GM19328 (cell line): ENCODE measurements at regions not wholly inside any gene's neighbourhood (a gene's known extent, or its start where the extent isn't known, plus 50 kb on each side); places are given as distances from the start of the nearest gene placed in this dataset.

Experiments used
- ATAC-seq: cut with Tn5 transposase; IDR thresholded peaks from one replicate; pipeline ENCODE4 v1.9.1; 2021; ENCODE audit warnings: mild to moderate bottlenecking, moderate library complexity; ENCODE audit not compliant: unreplicated experiment

DNA sequence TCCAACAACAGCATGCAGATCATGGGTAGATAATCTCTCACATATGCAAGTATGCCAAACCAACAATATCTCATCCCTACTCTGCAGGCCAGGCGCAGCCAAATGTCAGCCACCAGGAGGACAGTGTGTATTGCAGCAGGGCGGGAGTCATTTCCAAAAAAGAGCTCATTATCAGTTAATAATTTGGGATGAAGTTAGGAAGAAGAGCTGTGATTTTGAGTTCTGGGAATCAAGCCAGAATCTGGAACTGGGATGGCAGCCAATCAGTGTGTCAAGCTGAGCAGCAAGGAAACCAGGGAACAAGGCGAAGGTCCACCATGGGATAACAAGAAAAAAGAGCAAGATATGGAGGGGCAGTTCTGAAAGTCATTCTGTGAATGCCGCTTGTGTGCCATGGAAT lies 88.2 kb upstream of the CAMK2D start:
- ATAC-seq, result no peak

DNA sequence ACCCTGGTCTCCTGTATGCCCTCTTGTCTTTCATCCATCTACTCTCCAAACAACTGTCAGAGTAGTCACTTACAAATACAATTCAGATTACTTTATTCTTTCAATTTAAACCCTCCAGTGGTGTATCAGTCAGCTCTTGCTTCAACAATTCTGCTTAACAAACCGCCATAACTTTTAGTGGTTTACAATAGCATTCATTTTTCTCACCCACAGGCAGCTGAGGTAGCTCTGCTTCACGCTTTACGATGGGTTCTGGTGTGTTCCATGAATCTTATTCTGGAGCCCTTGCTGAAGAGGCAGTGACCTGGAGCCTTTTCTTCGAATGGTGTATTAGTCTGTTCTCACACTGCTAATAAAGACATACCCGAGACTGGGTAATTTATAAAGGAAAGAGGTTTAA lies 86.2 kb upstream of the CAMK2D start:
- no peak for ATAC-seq

DNA sequence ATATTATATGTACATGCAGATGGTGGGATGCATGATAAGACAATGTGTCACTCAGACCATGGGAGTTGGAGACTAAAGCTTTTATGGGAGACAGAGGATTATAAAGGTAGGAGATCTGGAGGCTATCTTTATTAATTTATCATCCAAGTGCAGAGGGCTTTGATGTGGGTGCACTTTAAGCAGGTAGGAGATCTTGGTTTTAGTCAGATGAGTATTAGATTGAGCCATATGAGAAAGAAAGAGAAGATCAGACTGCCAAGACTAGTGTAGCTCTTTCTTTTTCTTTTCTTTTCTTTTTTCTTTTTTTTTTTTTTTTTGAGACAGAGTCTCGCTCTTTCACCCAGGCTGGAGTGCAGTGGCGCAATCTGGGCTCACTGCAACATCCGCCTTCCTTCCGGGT lies 84.9 kb upstream of the CAMK2D start:
- ATAC-seq, result no peak

DNA sequence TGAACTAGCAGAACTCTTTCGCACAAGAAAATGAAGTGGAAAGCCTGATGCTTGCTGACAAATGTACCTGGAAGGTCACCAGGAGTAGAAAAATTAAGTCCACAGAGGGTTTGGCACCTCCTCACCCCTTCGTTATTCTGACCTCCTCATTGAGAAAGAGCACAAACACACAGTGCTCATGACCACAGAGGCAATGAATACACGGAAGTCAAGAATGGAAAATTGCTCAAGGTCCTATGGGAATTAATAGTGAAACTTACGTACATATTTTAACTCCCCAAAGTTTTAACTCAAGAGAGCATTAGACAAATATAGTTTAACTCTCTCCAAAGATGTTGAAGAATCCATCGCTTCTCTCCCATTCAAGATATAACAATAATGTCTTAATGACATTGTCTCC lies 83.6 kb upstream of the CAMK2D start:
- no peak for ATAC-seq

DNA sequence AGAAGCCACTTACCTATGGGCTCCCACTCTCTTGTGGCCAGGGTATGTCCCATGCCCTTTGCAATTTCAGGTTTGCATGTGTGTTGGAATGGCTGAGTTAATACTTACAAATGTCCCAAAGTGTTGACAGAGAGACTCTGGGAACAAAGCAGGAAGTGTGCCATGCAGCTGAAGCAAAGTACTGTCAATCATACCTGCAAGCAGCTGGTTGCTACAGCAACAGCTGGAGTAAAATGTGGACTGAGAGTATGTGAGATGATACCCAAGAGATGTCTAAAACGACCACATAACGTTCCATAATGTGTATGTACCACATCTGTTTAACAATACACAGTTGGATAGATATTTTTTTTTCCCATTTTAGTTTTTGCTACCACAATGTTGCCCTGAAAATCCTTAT lies 82.8 kb upstream of the CAMK2D start:
- no peak for ATAC-seq

DNA sequence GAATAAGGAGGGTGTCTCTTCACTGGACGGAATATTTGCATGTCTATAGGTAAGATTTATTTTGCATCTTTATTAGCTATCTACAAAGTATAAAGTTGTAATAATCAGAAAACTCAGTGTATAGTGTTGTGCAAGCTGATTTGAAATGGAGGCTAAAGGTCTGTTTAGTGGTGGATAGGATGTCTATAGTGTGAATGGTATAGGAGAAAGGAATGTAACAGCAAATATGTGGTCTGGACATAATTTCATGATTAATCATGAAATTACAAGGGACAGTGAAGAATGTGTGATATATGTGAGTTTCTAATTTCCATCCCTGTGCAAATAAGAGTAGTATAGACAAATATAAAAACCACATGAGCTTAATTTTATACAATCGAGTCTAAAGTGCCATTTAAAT lies 79.3 kb upstream of the CAMK2D start:
- ATAC-seq, result no peak

DNA sequence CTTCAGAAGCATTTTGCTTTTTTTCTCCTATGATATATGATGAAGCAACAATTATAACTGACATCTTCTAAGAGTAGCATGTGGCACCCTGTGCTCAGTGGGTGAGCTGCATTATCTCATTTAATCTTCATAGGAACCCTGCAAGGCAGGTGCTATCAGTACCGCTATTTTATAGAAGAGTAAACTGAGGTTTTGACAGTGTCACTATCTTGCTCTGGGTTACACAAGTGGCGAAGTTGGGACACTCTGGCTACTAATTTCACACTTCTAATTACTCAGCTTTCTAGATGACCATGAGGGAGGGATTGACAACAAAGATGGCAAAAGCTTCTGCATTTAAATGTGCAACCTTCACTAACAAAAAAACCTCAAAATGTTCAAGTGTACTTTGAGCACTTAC lies 76.9 kb upstream of the CAMK2D start:
- ATAC-seq, result no peak

DNA sequence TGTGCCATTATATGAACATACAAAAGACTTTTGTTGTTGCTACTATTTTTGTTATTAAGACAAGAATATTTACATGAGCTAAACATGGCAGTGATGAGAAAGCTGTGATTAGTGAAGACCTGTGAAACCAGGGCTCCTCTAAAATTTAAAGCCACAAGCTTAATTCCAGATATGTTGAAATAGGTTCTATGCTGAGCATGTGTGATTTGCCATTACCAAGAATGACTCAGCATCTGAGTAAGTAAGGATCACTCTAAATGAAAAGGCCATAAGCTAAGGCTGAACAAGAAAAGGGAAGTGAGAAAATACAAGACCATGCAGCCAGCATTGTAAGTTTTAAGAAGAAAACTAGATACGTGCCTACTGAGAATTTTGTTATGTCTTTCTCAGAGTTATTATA lies 75.9 kb upstream of the CAMK2D start:
- ATAC-seq, result peak; percentile 99

DNA sequence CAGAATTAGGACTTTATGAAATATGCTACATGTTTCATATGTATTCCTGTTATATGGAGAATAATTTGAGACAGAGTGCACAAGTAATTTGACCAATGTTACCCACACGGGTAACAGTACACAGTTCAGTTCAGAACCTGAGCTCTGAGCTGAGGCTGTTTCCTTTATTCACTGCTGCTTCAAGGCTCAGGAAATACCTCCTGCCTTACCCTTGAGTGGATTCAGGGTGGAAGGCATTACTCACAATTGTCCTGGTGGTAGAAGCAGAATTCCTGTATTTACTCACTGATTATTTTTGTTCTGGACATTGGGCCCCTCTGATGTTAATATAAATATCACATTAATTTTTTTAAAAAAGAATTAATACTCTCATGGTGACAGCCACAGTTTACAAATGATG lies 73.5 kb upstream of the CAMK2D start:
- ATAC-seq, result no peak

DNA sequence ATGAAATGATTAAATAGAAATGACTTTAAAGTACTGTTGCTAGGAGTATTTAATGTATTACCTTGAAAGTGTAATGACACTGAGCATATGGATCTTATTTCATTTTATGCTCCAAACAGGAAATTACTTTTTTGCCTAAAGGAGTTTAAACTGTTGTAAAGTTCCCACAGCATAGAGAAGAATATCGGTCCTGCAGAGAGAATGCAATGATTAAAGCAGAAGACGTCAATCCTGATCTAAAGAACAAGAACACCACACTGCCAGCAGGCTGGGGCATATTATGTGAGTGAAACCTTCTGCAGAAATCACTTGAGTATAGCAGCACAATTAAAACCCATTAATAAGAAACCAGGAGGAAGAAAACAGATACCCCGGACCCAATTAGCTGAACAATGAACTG lies 72.8 kb upstream of the CAMK2D start:
- ATAC-seq, result no peak

DNA sequence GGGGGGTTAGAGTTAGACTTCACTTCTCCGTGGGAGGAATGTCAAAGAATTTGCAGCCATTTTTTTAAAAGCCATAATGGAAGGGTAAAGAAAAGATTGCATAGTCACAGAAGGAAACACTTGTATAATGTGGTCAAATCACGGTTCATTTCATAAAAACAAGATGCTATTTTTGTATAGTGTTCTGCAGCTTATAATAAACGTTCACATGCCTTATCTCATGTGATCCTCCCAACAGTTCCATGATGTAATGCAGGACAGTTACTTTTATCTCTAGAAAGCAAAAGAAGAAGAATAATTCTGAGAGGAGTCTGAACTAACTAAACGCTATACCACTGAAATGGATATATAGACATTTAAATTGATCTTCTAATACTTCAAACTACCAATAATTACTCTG lies 71.3 kb upstream of the CAMK2D start:
- no peak for ATAC-seq

DNA sequence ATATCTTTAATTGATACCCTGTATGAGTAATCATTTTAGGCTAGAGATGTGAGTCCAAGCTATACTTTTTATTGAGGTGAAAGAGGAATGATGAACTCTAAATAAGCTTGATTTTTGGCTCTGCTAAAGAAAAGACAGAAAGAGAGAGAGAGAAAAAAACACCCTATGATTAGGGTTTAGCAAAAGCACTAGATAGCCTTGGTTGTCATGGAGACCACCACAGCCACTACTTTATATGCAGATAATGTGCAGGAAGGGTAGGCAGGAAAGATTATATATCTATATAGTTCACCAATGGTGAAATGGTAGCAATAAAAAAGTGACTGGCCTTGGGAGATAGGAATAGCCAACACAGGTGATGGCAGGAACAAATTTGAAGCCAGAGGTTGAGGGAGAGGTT lies 69.9 kb upstream of the CAMK2D start:
- no peak for ATAC-seq

DNA sequence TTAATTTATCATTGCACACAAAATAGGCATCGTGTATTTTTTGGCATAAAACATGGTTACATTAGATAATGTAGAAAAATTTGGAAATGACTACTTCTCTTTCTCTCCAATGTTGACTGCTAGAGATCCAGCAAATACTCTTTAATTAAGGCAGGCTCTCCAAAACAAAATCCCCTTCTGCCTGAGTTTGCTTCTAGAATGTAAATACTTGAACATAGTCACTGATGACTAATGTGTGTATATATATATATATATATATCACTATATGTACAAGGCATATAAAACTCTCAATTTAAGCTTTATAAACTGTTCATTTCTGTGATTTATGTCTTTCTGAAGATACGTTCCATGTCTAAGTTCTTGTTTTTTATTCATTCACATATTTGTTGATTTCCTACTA lies 67.2 kb upstream of the CAMK2D start:
- ATAC-seq, result no peak

DNA sequence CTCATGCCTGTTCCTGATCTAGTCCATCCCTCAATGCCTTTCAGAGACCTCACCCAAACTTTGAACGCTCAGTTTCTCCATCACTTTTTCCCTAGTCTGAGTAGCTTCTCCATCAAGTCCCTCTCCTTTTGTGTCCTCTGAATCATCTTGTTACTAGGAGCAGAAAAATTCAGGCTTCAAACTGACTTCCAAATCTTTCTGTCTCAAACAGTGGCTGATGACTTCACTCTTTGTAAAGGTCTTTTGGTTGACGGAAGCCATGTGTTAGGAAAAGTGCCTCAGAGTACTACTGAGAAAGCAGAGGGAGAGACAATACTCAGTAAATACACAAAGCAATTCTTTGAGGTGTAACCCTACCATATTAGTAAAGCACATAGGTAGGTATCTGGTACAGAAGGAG lies 65.7 kb upstream of the CAMK2D start:
- no peak for ATAC-seq

DNA sequence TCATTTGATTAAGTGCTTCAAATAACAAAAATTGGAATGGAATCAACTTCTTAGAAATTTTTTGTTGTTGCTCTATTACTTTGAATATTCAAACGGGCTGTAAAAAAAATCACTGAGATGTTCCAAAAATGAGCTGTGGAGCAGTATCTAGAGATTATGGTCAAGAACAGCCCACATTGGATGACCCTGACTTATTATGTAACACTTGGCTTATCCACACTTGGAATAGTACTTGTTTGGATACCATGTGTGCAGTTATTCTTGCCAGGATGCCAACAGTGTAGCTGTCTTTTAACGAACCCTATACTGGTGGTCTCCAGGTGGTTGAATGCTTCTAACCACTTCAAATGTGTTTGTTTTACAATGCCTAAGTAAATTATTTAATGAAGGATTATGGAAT lies 64.9 kb upstream of the CAMK2D start:
- ATAC-seq, result no peak

DNA sequence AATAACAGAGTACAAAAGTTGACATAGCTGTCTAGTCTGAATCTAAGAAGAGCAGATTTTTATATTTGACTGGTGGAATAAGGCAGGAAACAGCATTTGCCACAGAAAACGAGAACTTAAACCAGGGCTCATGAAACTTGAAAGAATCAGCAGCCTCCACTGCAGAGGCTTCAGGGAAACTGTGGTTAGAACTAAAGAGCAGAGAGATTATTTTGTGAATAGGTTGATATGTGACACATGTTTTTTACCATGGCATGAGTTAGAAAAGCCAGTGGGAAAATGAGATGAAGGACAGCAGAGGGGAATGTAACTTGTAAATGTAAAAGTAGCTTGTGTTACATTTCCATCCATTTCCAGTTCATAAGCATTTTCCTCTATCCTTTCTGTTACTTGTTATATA lies 63.7 kb upstream of the CAMK2D start:
- ATAC-seq, result peak; percentile 61

DNA sequence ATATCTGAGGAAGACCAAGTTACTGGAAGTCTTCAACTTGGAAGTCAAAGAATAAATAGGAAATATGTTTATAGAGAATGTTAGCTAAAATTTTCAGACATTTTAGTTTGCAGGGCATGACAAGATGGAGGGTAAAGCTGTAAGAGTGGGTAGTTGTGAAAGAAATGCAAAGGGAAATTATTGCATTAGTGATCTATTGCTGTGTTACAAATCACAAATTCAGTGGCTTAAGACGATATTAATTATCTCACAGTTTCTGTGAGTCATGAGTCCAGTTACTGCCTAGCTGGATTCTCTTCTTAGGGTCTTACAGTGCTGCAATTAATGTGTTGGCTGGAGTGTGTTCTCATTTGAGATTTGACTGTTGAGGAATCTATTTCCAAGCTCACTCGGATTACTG lies 62.9 kb upstream of the CAMK2D start:
- ATAC-seq, result no peak

DNA sequence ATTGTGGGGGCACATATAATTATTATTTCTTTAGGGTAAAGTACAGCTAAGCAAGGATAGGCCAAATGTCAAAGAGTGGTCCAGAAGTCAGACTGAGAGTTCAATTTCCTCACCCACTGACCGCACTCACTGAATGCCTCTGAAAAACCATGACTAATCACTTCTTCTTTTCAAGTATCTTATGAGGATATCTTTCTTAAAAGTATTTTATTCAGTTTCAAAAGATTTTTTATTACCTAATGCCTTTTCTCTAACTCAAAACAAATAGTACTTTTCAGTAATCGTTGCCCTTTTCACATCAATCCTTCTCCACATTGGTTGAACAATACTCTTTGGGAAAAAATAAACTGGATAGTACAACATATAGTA lies 61.7 kb upstream of the CAMK2D start:
- ATAC-seq, result peak; percentile 70

DNA sequence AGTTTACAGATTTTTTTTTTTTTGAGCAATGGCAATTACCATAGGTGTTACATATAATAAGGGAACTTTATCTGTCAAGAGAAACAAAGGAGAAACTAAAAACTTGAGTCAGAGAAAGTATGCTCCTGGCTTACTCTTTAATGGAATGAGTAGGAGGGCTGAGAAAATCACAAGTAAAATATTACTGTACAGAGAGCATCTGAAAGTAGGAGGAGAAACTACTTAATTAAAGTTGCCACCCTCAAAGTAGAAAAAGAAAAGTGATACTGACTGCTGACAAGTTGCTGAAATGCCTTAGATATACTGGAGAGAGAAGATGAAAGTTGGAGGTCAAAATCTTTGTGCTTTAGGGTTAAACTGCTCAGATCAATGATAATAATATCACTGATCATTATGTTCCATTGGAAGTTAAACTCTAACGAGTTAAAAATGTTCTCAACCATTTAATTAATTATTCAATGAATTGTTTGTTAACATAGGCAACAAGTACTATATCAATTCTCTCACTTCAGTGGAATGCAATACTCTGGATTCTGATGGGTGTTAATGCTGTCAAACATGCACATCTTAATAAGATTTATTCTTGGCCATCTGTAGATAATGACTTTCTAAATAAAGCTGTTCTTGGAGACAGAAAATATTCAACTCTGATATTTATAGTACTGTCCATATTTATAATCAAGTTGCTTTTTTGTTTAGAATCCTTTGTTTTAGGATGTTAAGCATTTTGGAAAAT lies 61.2 kb upstream of the CAMK2D start:
- ATAC-seq, result peak; percentile 66

DNA sequence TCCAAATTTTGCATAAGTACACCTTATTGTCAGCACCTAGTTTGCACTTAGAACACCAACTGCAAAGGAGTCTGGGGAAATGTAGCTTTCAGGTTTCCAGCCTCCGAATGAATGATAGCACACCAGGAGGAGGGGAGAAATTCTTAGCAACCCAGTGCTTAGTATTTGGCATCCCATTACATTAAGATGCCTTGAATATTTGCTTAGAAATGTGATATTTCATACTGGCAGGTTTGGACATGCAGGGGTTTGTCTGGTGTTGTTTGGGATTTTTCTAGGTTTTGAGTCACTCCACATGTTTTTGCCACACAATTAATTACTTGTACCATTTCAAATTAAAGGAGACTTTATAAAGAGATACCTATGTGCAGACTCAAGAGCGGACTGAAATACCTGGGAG lies 60.3 kb upstream of the CAMK2D start:
- no peak for ATAC-seq

DNA sequence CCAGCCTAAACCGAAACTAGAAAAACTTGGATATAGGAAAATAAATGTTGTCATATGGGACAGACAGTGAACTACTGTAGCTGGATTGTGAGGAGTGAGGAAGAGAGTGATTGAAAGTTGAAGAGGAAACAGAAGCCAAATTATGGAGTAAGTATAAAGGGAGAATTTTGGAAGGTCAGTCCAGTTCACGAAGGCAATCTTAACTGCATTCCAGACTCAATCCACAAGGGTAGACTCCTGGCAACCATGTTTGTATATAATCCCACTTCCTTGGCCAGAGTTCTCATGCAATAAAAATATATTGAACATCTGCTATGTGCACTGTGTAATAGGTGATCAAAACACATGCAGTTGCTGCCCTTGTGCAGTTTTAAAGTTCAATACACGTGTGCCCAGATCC lies 58.6 kb upstream of the CAMK2D start:
- ATAC-seq, result no peak

DNA sequence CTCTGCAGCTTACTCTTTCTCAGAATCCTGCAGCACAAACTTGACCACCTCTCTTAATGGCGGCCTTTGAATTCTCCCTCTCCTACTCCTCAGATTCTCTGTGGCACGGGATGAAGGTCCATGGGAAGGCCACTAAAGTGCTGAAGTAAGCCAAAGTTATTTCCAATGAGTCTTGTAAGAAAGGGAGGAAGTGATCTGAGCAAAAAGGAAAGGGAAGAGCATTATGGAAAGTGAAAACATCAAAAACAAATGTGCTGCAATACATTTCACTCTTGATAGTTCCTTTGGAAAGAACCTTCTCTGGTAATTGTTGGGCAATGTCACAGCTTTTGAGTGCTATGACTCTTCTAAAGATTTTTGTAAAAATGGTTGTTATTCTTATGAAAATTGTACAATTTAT lies 54.3 kb upstream of the CAMK2D start:
- ATAC-seq, result no peak

DNA sequence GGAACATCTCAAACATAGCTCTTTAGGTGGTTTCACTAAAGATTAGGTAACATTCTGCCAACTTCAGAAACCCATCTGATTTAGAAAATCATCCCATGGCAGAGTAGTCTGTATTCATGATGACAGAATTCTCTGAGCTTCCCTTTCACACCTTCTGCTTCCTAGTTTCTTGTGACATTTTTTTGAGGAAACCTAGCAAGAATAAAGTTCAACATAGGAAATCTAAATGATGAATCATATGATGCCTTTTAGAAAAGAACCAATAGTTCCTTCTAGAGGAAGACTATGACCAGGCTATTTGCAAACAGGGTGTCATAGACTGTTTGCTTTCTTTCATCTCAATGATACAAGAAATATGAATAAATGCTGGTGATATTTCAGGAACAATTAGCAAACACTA lies 49.8 kb upstream of the CAMK2D start:
- ATAC-seq, result no peak
